Calu3 (cell line): ENCODE measurements at regions not wholly inside any gene's neighbourhood (a gene's known extent, or its start where the extent isn't known, plus 50 kb on each side); places are given as distances from the start of the nearest gene placed in this dataset.

ENCODE experiments used
- BruUV-seq: library from RNA; stranded (reverse); fragments of 400-500 nt; replicated peaks from 2 replicates; lab custom pipeline; 2021; lab: Mats Ljungman, UMichigan
- CTCF ChIA-PET: fragments of 300-600 bp; sonication (Branson Sonifier 250); formaldehyde crosslinking; loops from one replicate; lab custom pipeline; 2022; ENCODE audit warnings: antibody characterized with exemption; lab: Charles Lee
- DNase-seq: peaks from one replicate; pipeline ENCODE4 v3.0.0; 2022
- H3K27ac Mint-ChIP-seq: one replicate; pipeline ENCODE4 v1.8.0; 2022; ENCODE audit warnings: mixed read lengths; ENCODE audit not compliant: unreplicated experiment
- H3K27me3 Mint-ChIP-seq: one replicate; pipeline ENCODE4 v1.8.0; 2022; ENCODE audit warnings: mixed read lengths; ENCODE audit not compliant: unreplicated experiment
- H3K36me3 Mint-ChIP-seq: one replicate; pipeline ENCODE4 v1.8.0; 2022; ENCODE audit warnings: mild to moderate bottlenecking, moderate library complexity, mixed read lengths; ENCODE audit not compliant: insufficient read depth, unreplicated experiment
- H3K4me1 Mint-ChIP-seq: one replicate; pipeline ENCODE4 v1.8.0; 2022; ENCODE audit warnings: mild to moderate bottlenecking, low read depth, mixed read lengths; ENCODE audit not compliant: unreplicated experiment
- H3K4me3 Mint-ChIP-seq: one replicate; pipeline ENCODE4 v1.8.0; 2022; ENCODE audit warnings: mild to moderate bottlenecking, low read depth, moderate library complexity, mixed read lengths; ENCODE audit not compliant: unreplicated experiment
- H3K9me3 Mint-ChIP-seq: one replicate; pipeline ENCODE4 v1.8.0; 2022; ENCODE audit warnings: low read depth, mixed read lengths; ENCODE audit not compliant: unreplicated experiment
- intact Hi-C: fragments of 100-400 bp; cut with micrococcal nuclease; formaldehyde crosslinking; loops from one replicate; pipeline ENCODE4 v1.10.0; 2022; ENCODE audit not compliant: unreplicated experiment
- TF ChIP-seq, protein P1 (sequence below): fragments of 200-600 bp; IDR thresholded peaks from one replicate; pipeline ENCODE4 v1.8.0; 2022; ENCODE audit warnings: antibody characterized with exemption; ENCODE audit not compliant: unreplicated experiment

DNA sequence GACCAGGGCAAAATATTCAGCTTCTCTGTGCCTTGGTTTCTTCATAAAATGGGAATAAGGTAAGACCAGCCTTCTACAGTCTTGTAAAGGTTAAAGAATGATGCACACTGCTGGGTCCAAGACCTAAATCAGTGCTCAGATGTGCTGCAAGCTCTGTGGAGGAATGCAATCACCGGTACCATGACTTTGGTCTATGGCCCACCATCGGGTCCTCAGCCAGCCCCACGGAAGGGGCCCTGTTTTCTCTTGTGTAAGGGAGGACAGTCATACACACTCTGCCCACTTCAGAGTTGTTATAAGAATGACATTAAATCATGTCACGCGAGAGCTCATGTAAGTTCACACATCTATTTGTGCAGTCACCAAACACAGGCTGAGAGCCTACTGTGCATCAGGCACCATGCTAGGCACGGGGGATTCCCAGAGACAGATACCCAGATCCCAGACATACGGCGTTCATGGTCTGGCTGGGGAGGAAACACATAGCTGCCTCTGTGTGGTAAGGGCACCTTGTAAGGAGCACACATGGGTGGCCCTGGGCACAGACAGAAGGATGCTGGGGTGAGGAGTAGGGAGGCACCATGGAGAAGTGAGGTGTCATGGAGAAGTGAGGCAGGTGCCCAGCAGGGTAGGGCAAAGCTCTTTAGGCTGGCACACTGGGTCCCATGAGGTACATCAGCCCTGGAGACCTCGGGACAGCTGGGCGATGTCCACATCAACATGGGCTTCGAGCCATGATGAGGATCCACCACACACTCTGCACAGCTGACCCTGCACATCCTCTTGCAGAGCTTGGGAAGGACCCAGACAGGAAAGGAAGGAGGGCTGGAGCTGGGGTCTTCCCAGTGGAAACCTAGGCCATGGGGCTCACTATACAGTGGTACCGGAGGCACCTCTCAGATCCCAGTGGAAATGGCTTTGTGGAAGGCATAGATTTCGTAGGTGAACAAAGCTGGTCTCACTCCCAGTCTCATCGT, 190.4 kb upstream of the DIO3 start:
- CTCF ChIA-PET: interaction anchor here (0.6 kb wide), 1 partner anchor 417 kb away, joined by 5 read pairs; no protein-coding TSS in a partner anchor
- no peak for DNase-seq
- Mint-ChIP-seq H3K4me3 (no peak overlapping the region), H3K27me3 (peaks cover 38% of the 10 kb centered on the region), H3K4me1 (no peaks in the 10 kb centered on the region), H3K9me3 (no peaks in the 10 kb centered on the region), H3K27ac (no peak overlapping the region), H3K36me3 (no peaks in the 10 kb centered on the region)
- TF ChIP-seq, protein P1, sequence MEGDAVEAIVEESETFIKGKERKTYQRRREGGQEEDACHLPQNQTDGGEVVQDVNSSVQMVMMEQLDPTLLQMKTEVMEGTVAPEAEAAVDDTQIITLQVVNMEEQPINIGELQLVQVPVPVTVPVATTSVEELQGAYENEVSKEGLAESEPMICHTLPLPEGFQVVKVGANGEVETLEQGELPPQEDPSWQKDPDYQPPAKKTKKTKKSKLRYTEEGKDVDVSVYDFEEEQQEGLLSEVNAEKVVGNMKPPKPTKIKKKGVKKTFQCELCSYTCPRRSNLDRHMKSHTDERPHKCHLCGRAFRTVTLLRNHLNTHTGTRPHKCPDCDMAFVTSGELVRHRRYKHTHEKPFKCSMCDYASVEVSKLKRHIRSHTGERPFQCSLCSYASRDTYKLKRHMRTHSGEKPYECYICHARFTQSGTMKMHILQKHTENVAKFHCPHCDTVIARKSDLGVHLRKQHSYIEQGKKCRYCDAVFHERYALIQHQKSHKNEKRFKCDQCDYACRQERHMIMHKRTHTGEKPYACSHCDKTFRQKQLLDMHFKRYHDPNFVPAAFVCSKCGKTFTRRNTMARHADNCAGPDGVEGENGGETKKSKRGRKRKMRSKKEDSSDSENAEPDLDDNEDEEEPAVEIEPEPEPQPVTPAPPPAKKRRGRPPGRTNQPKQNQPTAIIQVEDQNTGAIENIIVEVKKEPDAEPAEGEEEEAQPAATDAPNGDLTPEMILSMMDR: no peak
- intact Hi-C loops: no loop called here
- BruUV-seq: no TSS peak

DNA sequence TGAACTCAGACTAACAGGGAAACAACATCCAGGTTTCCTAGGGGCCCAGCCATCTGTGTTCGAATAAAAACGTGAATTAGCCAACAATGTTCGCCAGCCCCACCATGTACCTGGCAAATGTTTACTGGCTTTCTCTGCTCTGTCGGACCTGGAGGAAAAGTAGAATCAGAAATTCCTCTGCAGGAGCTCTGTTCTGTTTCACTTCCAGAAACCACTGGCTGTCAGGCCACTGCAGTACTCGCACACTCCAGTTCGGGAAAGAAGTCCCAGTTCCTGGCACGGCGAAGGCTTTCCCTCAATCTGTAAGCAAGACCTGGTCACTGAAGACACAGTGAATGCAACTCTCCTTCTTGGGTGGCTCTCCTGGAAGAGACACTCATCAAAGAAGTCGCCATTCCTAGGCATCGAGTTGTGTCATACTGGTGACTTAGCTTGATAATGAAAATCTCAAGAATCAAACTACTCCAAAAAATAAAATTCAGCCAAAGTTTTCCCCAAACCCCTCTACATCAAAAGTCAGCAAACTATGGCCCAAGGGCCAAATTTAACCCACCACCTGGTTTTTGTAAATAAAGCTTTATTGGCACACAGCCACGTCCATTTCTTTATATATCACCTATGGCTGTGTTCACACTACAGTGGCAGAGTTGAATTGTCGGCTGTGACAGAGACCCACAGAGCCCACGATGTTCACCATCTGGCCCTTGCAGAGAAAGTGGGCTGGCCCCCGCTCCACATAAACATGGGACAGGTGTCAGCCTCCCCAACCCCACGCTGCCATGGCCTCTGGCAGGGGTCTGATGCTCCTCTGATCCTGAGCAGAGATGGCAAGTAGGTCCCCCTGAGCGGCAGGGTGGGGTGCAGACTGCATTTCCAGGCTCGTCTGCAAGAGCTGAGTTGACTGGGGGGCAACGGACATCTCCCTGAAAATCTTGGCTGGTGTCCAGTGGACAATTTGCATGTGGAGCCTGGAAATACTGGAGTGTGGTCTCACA, 189.2 kb upstream of the DIO3 start:
- CTCF ChIA-PET: no interaction called here
- H3K4me3 Mint-ChIP-seq: no peak overlapping the region
- H3K9me3 Mint-ChIP-seq: no peaks in the 10 kb centered on the region
- H3K36me3 Mint-ChIP-seq: no peaks in the 10 kb centered on the region
- H3K27ac Mint-ChIP-seq: no peak overlapping the region
- H3K4me1 Mint-ChIP-seq: no peaks in the 10 kb centered on the region
- H3K27me3 Mint-ChIP-seq: peaks cover 50% of the 10 kb centered on the region
- intact Hi-C loops: no loop called here
- TF ChIP-seq, protein P1: no peak
- no peak for DNase-seq
- BruUV-seq: no TSS peak

DNA sequence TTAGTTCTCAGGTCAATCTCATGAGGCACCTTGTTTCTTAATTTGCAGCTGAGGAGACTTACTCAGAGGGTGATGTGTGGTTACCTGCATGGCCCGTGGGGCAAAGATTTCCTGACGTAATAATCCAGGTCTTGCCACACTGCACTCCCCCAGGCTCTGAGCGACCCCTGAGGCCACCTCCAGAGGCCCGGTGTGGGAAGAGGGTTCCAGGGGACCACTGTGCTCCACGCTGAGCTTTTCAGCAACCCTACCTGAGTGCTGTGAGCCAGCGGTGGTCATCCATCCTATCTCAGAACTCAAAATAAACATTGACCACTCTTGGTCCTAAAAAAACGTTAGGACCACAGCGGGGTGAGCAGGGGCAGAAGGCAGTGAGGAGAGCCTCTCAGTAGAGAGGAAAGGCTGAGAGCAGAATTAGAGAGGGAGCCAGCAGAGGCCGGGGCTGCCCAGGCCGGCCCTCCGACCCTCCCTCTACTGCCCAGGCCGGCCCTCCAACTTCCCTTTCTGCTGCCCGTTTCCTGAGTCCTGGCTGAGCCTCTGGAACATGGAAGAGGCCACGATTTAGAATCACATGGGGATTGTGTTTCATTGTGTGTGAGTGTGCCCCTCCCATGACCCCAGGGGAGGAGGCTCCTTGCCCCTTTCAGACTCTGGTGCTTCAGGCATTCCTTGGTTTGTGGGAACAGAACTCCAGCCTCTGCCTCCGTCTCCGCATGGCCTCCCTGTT, 188.2 kb upstream of the DIO3 start:
- Mint-ChIP-seq H3K36me3 (no peaks in the 10 kb centered on the region), H3K27me3 (peaks cover 53% of the 10 kb centered on the region), H3K4me3 (no peak overlapping the region), H3K4me1 (no peaks in the 10 kb centered on the region), H3K9me3 (no peaks in the 10 kb centered on the region), H3K27ac (no peak overlapping the region)
- intact Hi-C loops: no loop called here
- CTCF ChIA-PET: no interaction called here
- TF ChIP-seq, protein P1: no peak
- no TSS peak for BruUV-seq
- no peak for DNase-seq
